ENCODE measurements at regions not wholly inside any gene's neighbourhood (a gene's known extent, or its start where the extent isn't known, plus 50 kb on each side); places are given as distances from the start of the nearest gene placed in this dataset.

DNA sequence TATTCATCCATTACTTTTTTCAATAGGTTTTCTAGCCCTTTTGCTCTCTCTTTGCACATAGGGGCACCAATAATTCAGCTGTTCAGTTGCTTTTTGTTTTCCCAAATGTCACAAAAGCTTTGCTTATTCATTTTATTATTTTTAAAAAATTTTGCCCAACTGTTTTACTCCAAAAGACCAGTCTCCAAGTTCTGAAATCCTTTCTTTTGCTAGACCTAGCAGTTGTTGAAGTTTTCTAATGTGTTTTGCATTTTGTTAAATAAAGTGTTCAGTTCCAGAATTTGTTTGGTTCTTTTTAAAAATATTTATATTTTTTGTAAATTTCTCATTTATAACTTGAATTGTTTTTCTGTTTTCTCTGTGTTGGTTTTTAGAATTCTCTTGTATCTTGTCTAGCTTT lies 1227.3 kb downstream of the ROBO2 start:
- Histone ChIP-seq H3K4me1 (ENCODE audit: control insufficient read depth, extremely low read depth, insufficient read depth, low read length) (no peaks in the 10 kb centered on the region), H4K20me1 (replicated peaks; ENCODE audit: control insufficient read depth, extremely low read depth, insufficient read depth, low read length) (no peaks in the 10 kb centered on the region), H3K36me3 (ENCODE audit: control insufficient read depth in 2 of 2, extremely low read depth in 1 of 2, insufficient read depth in 2 of 2, low read length in 2 of 2) (no peaks in the 10 kb centered on the region), H3K27ac (ENCODE audit: insufficient read depth, low read depth, low read length) (no peak overlapping the region), H3K79me2 (ENCODE audit: control insufficient read depth, insufficient read depth, low read length) (no peaks in the 10 kb centered on the region), H3K9ac (replicated peaks; ENCODE audit: extremely low read depth, insufficient read depth, low read length) (no peak overlapping the region), H2AFZ (ENCODE audit: low read depth, low read length) (no peak overlapping the region), H3K4me2 (ENCODE audit: insufficient read depth, low read length) (no peak overlapping the region), H3K9me1 (replicated peaks; ENCODE audit: control insufficient read depth, extremely low read depth, insufficient read depth, low read length) (no peaks in the 10 kb centered on the region), H3K27me3 (ENCODE audit: control insufficient read depth in 2 of 2, insufficient read depth in 2 of 2, low read length in 2 of 2) (no peaks in the 10 kb centered on the region), H3K9me3 (replicated peaks; ENCODE audit: control insufficient read depth, insufficient read depth, low read length) (no peaks in the 10 kb centered on the region), H3K4me3 (replicated peaks in 1 of 3; ENCODE audit: insufficient read depth in 1 of 3, low read depth in 1 of 3, low read length in 3 of 3) (no peak overlapping the region)
- intact Hi-C loops (cut with micrococcal nuclease) (no loop called here), dilution Hi-C loops (cut with MboI; ENCODE audit: extremely low pct_ligation_motif_present, low sequenced_read_pairs) (no loop called here)
- DNase-seq (ENCODE audit: low read depth, low spot score), result no peak
- POLR2A ChIA-PET, result no interaction called here
- CTCF ChIA-PET, result no interaction called here
- FAIRE-seq, result no peak
- TF ChIP-seq MYC (IDR thresholded peaks at IDR 0.05; ENCODE audit: low read depth, low read length) (no peak), GATA2 (IDR thresholded peaks at IDR 0.05; ENCODE audit: insufficient read depth, insufficient read length, low read depth, low read length) (no peak), POLR2AphosphoS5 (IDR thresholded peaks at IDR 0.05; ENCODE audit: insufficient read depth, low read depth, low read length) (no peak), FOS (IDR thresholded peaks at IDR 0.05; ENCODE audit: borderline replicate concordance, insufficient read depth, low read length) (no peak), EZH2 (IDR thresholded peaks at IDR 0.05; ENCODE audit: borderline replicate concordance, low read depth, low read length, severe bottlenecking) (no peak), JUN (IDR thresholded peaks at IDR 0.05; ENCODE audit: borderline replicate concordance, insufficient read depth, insufficient read length, low read depth) (no peak), POLR2A (IDR thresholded peaks at IDR 0.05; ENCODE audit: low read depth, low read length) (no peak)
- TF ChIP-seq, protein P1, sequence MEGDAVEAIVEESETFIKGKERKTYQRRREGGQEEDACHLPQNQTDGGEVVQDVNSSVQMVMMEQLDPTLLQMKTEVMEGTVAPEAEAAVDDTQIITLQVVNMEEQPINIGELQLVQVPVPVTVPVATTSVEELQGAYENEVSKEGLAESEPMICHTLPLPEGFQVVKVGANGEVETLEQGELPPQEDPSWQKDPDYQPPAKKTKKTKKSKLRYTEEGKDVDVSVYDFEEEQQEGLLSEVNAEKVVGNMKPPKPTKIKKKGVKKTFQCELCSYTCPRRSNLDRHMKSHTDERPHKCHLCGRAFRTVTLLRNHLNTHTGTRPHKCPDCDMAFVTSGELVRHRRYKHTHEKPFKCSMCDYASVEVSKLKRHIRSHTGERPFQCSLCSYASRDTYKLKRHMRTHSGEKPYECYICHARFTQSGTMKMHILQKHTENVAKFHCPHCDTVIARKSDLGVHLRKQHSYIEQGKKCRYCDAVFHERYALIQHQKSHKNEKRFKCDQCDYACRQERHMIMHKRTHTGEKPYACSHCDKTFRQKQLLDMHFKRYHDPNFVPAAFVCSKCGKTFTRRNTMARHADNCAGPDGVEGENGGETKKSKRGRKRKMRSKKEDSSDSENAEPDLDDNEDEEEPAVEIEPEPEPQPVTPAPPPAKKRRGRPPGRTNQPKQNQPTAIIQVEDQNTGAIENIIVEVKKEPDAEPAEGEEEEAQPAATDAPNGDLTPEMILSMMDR (IDR thresholded peaks at IDR 0.05; ENCODE audit: extremely low read depth in 1 of 2, insufficient read depth in 1 of 2, low read depth in 1 of 2, low read length in 2 of 2), result no peak
- TF ChIP-seq, protein P2, sequence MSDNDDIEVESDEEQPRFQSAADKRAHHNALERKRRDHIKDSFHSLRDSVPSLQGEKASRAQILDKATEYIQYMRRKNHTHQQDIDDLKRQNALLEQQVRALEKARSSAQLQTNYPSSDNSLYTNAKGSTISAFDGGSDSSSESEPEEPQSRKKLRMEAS (IDR thresholded peaks at IDR 0.05; ENCODE audit: insufficient read depth, insufficient read length), result no peak
- no TSS peak for BruUV-seq (replicated peaks)

Data from endothelial cell of umbilical vein (primary cell).